ENCODE measurements at regions not wholly inside any gene's neighbourhood (a gene's known extent, or its start where the extent isn't known, plus 50 kb on each side); places are given as distances from the start of the nearest gene placed in this dataset.

DNA sequence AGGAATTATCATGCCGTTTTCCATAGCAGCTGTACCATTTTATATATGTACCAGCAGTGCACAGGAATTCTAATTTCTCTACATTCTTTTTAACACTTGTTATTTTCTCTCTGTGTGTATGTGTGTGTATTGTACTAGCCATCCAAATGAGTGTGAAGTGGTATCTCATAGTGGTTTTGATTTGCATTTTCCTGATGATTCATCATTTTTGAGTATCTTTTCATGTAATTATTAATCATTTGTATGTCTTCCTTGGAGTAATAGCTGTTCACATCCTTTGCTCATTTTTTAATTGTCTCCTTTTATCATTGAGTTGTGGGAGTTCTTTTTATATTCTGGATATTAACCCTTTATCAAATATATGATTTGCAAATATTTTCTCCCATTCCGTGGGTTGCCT, 95.6 kb upstream of the MANSC4 start:
- TF ChIP-seq, protein P1, sequence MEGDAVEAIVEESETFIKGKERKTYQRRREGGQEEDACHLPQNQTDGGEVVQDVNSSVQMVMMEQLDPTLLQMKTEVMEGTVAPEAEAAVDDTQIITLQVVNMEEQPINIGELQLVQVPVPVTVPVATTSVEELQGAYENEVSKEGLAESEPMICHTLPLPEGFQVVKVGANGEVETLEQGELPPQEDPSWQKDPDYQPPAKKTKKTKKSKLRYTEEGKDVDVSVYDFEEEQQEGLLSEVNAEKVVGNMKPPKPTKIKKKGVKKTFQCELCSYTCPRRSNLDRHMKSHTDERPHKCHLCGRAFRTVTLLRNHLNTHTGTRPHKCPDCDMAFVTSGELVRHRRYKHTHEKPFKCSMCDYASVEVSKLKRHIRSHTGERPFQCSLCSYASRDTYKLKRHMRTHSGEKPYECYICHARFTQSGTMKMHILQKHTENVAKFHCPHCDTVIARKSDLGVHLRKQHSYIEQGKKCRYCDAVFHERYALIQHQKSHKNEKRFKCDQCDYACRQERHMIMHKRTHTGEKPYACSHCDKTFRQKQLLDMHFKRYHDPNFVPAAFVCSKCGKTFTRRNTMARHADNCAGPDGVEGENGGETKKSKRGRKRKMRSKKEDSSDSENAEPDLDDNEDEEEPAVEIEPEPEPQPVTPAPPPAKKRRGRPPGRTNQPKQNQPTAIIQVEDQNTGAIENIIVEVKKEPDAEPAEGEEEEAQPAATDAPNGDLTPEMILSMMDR (IDR thresholded peaks at IDR 0.05) = no peak
- TF ChIP-seq ZFX (IDR thresholded peaks at IDR 0.05; ENCODE audit: borderline replicate concordance) = no peak

Data from 22Rv1 (cell line).